Breast epithelium (tissue), 3 donors: ENCODE measurements at regions not wholly inside any gene's neighbourhood (a gene's known extent, or its start where the extent isn't known, plus 50 kb on each side); places are given as distances from the start of the nearest gene placed in this dataset.

Experiments
- CTCF ChIP-seq, 3 donors: fragments of 450-650 bp; IDR thresholded peaks; one replicate each; pipeline ENCODE4 v1.5.1; 2016 to 2017; ENCODE audit warnings: antibody characterized with exemption in 3 of 3, mild to moderate bottlenecking in 3 of 3, moderate library complexity in 3 of 3
- POLR2A ChIP-seq: fragments of 450-650 bp; IDR thresholded peaks from one replicate; pipeline ENCODE4 v1.6.1; 2016; ENCODE audit warnings: antibody characterized with exemption, mild to moderate bottlenecking, moderate library complexity
- POLR2AphosphoS5 ChIP-seq, 3 donors: sonication (generic); formaldehyde crosslinking; IDR thresholded peaks; one replicate each; pipeline ENCODE4 v1.6.1; 2017; ENCODE audit warnings: antibody characterized with exemption in 3 of 3

DNA sequence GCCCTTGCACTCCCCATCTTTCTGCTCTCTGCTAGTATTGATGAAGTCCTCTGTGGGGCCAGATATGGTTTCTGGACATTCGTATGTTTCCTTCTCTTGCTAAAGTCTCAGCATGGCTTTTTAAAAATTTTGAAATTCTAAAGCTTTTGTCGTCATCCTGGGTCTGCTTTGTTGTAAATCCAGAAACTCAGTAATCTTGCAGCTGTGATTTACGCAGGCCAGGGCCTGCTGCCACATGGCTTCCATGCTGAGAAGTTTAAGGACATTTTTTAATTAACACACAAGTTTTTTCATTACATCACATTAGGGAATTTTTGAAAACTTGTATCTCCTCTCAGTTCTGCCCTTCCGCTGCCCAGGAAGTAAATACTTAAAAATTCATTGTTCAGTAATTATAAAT, 686.1 kb upstream of the IGFBP3 start:
- TF ChIP-seq CTCF (IDR thresholded peaks at IDR 0.05) (no peak), POLR2AphosphoS5 (IDR thresholded peaks at IDR 0.05) (no peak), POLR2A (no peak)
